Lower lobe of right lung (tissue), 2 donors: ENCODE measurements at regions not wholly inside any gene's neighbourhood (a gene's known extent, or its start where the extent isn't known, plus 50 kb on each side); places are given as distances from the start of the nearest gene placed in this dataset.

Source experiments
- ATAC-seq, 2 donors: fragments of 200-7000 bp; cut with Tn5 transposase; one replicate each; pipeline ENCODE4 v1.9.1; 2020 to 2022; ENCODE audit warnings: mild to moderate bottlenecking in 2 of 2, moderate library complexity in 2 of 2
- DNase-seq: peaks from one replicate; pipeline ENCODE4 v3.0.0-alpha.2; 2020
- H3K27ac ChIP-seq: fragments of 200-600 bp; one replicate; pipeline ENCODE4 v1.8.0; 2022
- H3K27me3 ChIP-seq: fragments of 200-600 bp; one replicate; pipeline ENCODE4 v1.8.0; 2022; ENCODE audit warnings: low read depth
- H3K36me3 ChIP-seq: fragments of 200-600 bp; one replicate; pipeline ENCODE4 v1.8.0; 2022; ENCODE audit warnings: mild to moderate bottlenecking
- H3K4me1 ChIP-seq: fragments of 200-600 bp; one replicate; pipeline ENCODE4 v1.8.0; 2022
- H3K4me3 ChIP-seq: fragments of 200-600 bp; one replicate; pipeline ENCODE4 v1.8.0; 2022; ENCODE audit warnings: mild to moderate bottlenecking
- H3K9me3 ChIP-seq: fragments of 200-600 bp; one replicate; pipeline ENCODE4 v1.8.0; 2022
- CTCF ChIP-seq: fragments of 200-600 bp; IDR thresholded peaks from one replicate; pipeline ENCODE4 v1.8.0; 2022; ENCODE audit warnings: antibody characterized with exemption, mild to moderate bottlenecking
- intact Hi-C: fragments of 100-400 bp; cut with DNase I; formaldehyde crosslinking; loops from one replicate; pipeline ENCODE4 v1.11.0; 2022
- donor health status: DM: no; HTN: yes; CAD: no; lungs with severe emphysema.

GRCh38 chr5:167150661-167151060, 1140.8 kb upstream of the WWC1 start:
- no peak for DNase-seq
- no peak for TF ChIP-seq CTCF
- no peaks in the 10 kb centered on the region for H3K27me3 ChIP-seq
- no peaks in the 10 kb centered on the region for H3K9me3 ChIP-seq
- intact Hi-C loops: no loop called here
- no peaks in the 10 kb centered on the region for H3K4me1 ChIP-seq
- ATAC-seq: no peak
- H3K4me3 ChIP-seq: no peak overlapping the region
- H3K27ac ChIP-seq: no peak overlapping the region
- H3K36me3 ChIP-seq: no peaks in the 10 kb centered on the region

GRCh38 chr5:167152561-167152960, 1138.9 kb upstream of the WWC1 start:
- ATAC-seq: no peak
- intact Hi-C loops: no loop called here
- no peaks in the 10 kb centered on the region for H3K36me3 ChIP-seq

GRCh38 chr5:167155387-167156005, 1135.9 kb upstream of the WWC1 start:
- ATAC-seq: no peak
- no peak for TF ChIP-seq CTCF

More at GRCh38 chr5:167152561-167152960, 1138.9 kb upstream of the WWC1 start:
- Histone ChIP-seq H3K27ac (no peak overlapping the region), H3K9me3 (no peaks in the 10 kb centered on the region), H3K4me3 (no peak overlapping the region), H3K27me3 (no peaks in the 10 kb centered on the region), H3K4me1 (no peaks in the 10 kb centered on the region)
- no peak for DNase-seq
- no peak for TF ChIP-seq CTCF

GRCh38 chr5:167156446-167156845, 1135.0 kb upstream of the WWC1 start:
- H3K9me3 ChIP-seq: no peaks in the 10 kb centered on the region
- H3K27ac ChIP-seq: no peak overlapping the region
- H3K36me3 ChIP-seq: no peaks in the 10 kb centered on the region
- TF ChIP-seq CTCF: no peak
- no peak overlapping the region for H3K4me3 ChIP-seq
- intact Hi-C loops: no loop called here
- no peaks in the 10 kb centered on the region for H3K4me1 ChIP-seq
- ATAC-seq: no peak
- no peaks in the 10 kb centered on the region for H3K27me3 ChIP-seq
- DNase-seq: no peak

More at GRCh38 chr5:167155387-167156005, 1135.9 kb upstream of the WWC1 start:
- H3K4me3 ChIP-seq: no peak overlapping the region
- intact Hi-C loops: no loop called here
- no peaks in the 10 kb centered on the region for H3K9me3 ChIP-seq
- H3K27ac ChIP-seq: no peak overlapping the region
- H3K4me1 ChIP-seq: no peaks in the 10 kb centered on the region
- H3K36me3 ChIP-seq: no peaks in the 10 kb centered on the region
- DNase-seq: no peak
- H3K27me3 ChIP-seq: no peaks in the 10 kb centered on the region

- no peak for TF ChIP-seq CTCF
- Histone ChIP-seq H3K36me3 (no peaks in the 10 kb centered on the region), H3K27me3 (no peaks in the 10 kb centered on the region), H3K27ac (no peak overlapping the region), H3K4me3 (no peak overlapping the region), H3K4me1 (no peaks in the 10 kb centered on the region), H3K9me3 (no peaks in the 10 kb centered on the region)
- DNase-seq (no peak), ATAC-seq (no peak)
- intact Hi-C loops: no loop called here
Observed at GRCh38 chr5:167158588-167158987, 1132.9 kb upstream of the WWC1 start.
